ENCODE measurements at regions not wholly inside any gene's neighbourhood (a gene's known extent, or its start where the extent isn't known, plus 50 kb on each side); places are given as distances from the start of the nearest gene placed in this dataset.

DNA sequence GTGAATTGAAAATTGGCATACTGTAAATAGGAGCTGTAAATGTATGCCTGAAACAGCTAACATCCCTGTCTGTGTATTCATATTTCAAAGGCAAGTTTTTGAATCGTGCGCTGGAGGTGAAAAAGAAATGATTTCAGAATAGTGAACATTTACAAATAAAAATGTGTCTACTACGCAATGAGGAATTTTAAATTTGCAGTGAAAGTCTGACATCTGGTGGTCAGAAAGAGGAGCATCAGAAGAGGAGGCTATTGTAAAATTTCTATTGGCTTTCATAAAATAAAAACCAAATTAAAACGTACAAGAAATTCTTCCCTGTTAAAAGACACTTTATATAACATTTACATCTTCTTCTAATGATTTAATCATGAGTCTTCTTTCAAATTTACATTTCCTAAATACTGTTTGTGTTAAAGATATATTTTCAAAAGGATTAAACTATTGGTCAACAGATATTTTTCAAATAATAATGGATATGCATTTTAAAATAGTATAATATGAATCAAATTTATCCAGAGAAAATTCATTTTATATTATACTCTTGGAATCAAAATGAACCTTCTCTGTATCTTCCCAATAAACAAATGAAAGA lies 113.7 kb upstream of the RRP15 start:
- H3K4me3 ChIP-seq (ENCODE audit: low read depth, low read length) = no peak overlapping the region
- DNase-seq (ENCODE audit: low read depth, low spot score) = peak; percentile 52
- TF ChIP-seq, protein P1, sequence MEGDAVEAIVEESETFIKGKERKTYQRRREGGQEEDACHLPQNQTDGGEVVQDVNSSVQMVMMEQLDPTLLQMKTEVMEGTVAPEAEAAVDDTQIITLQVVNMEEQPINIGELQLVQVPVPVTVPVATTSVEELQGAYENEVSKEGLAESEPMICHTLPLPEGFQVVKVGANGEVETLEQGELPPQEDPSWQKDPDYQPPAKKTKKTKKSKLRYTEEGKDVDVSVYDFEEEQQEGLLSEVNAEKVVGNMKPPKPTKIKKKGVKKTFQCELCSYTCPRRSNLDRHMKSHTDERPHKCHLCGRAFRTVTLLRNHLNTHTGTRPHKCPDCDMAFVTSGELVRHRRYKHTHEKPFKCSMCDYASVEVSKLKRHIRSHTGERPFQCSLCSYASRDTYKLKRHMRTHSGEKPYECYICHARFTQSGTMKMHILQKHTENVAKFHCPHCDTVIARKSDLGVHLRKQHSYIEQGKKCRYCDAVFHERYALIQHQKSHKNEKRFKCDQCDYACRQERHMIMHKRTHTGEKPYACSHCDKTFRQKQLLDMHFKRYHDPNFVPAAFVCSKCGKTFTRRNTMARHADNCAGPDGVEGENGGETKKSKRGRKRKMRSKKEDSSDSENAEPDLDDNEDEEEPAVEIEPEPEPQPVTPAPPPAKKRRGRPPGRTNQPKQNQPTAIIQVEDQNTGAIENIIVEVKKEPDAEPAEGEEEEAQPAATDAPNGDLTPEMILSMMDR (IDR thresholded peaks at IDR 0.05; ENCODE audit: low read depth, low read length) = peak; percentile 74

GRCh38 chr1:218182455-218182854 lies 102.6 kb upstream of the RRP15 start:
- DNase-seq (ENCODE audit: low read depth, low spot score) = no peak
- in situ Hi-C loops (cut with HindIII; ENCODE audit: low sequenced_read_pairs) = no loop called here
- TF ChIP-seq, protein P1 (IDR thresholded peaks at IDR 0.05; ENCODE audit: low read depth, low read length) = no peak

More for the DNA sequence above, 113.7 kb upstream of the RRP15 start:
- in situ Hi-C loops (cut with HindIII; ENCODE audit: low sequenced_read_pairs) = no loop called here

DNA sequence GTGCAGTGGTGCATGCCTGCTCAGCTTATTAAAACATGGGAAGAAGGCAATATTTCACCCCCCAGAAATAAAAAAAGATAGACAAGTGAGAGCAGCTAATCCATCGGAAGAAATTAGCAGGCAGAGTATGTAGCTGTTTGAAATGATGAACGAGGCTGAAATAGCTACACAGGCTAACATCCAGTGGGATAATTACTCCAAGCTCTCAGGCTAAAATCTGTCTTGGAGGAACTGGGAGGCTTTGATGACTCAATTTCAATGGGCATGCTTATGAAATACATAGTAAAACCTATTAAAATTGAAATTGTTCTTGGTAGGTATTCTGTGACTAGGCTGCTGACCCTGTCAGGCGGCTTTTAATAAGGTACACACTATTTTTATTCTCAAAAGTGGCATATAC lies 84.1 kb upstream of the RRP15 start:
- in situ Hi-C loops (cut with HindIII; ENCODE audit: low sequenced_read_pairs) = no loop called here
- TF ChIP-seq, protein P1 (IDR thresholded peaks at IDR 0.05; ENCODE audit: low read depth, low read length) = no peak
- DNase-seq (ENCODE audit: low read depth, low spot score) = no peak
- no peak overlapping the region for H3K4me3 ChIP-seq (ENCODE audit: low read depth, low read length)

More at GRCh38 chr1:218182455-218182854, 102.6 kb upstream of the RRP15 start:
- H3K4me3 ChIP-seq (ENCODE audit: low read depth, low read length) = no peak overlapping the region

- TF ChIP-seq, protein P1 (IDR thresholded peaks at IDR 0.05; ENCODE audit: low read depth, low read length) = no peak
- no peak overlapping the region for H3K4me3 ChIP-seq (ENCODE audit: low read depth, low read length)
- in situ Hi-C loops (cut with HindIII; ENCODE audit: low sequenced_read_pairs) = no loop called here
- no peak for DNase-seq (ENCODE audit: low read depth, low spot score)
Observed at GRCh38 chr1:218201601-218202000, 83.5 kb upstream of the RRP15 start.

DNA sequence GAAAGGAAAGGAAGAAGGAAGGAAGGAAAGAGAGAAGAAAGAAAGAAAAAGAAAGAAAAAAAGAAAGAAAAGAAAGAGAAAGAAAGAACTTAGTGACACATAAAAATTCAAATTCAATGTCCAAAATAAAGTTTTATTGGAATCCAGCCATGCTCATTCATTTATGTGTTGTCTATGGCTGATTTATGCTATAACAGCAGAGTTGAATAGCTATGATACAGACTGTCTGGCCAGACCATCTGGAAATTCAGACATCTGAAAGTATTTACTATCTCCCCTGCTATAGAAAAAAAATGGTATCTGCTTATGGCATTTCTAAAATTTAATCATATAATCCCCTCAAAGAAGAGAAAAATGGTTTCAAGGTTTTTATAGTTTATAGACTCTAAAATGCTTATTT lies 79.4 kb upstream of the RRP15 start:
- no peak for DNase-seq (ENCODE audit: low read depth, low spot score)
- TF ChIP-seq, protein P1 (IDR thresholded peaks at IDR 0.05; ENCODE audit: low read depth, low read length) = no peak
- in situ Hi-C loops (cut with HindIII; ENCODE audit: low sequenced_read_pairs) = no loop called here
- no peak overlapping the region for H3K4me3 ChIP-seq (ENCODE audit: low read depth, low read length)

GRCh38 chr1:218207194-218207593 lies 77.9 kb upstream of the RRP15 start:
- H3K4me3 ChIP-seq (ENCODE audit: low read depth, low read length) = no peak overlapping the region
- in situ Hi-C loops (cut with HindIII; ENCODE audit: low sequenced_read_pairs) = no loop called here
- TF ChIP-seq, protein P1 (IDR thresholded peaks at IDR 0.05; ENCODE audit: low read depth, low read length) = no peak
- no peak for DNase-seq (ENCODE audit: low read depth, low spot score)

Measured in astrocyte of the spinal cord (primary cell).